B cell (primary cell): ENCODE measurements at regions not wholly inside any gene's neighbourhood (a gene's known extent, or its start where the extent isn't known, plus 50 kb on each side); places are given as distances from the start of the nearest gene placed in this dataset.

Experiments
- ATAC-seq: fragments of 200-7000 bp; cut with Tn5 transposase; one replicate; pipeline ENCODE4 v1.10.0; 2021; ENCODE audit warnings: low read depth, mild to moderate bottlenecking, moderate number of reproducible peaks, moderate library complexity
- CTCF ChIA-PET: fragments of 350-600 bp; sonication (Branson Sonifier 250); formaldehyde crosslinking; loops from one replicate; lab custom pipeline; 2021; ENCODE audit warnings: antibody characterized with exemption, inconsistent platforms; lab: Charles Lee
- POLR2A ChIA-PET: fragments of 350-600 bp; sonication (Branson Sonifier 250); formaldehyde crosslinking; loops from one replicate; lab custom pipeline; 2021; ENCODE audit warnings: antibody characterized with exemption; lab: Charles Lee
- DNase-seq: peaks from one replicate; pipeline ENCODE4 v3.0.0; 2013
- H2AFZ ChIP-seq: 2 replicates; pipeline ENCODE4 v1.6.1; 2012; ENCODE audit warnings: mild to moderate bottlenecking, low read depth, low read length; ENCODE audit not compliant: insufficient read depth, poor library complexity, severe bottlenecking
- H3K27ac ChIP-seq, 2 donors: 1 replicate in 1 of 2; 2 replicates in 1 of 2; pipeline ENCODE4 v1.5.1; 2012 to 2013; ENCODE audit warnings: low read length in 2 of 2, mild to moderate bottlenecking in 2 of 2, moderate library complexity in 1 of 2
- H3K27me3 ChIP-seq, 4 experiments: fragments of 200-600 bp in 1 of 4; sonication (generic) in 1 of 4; replicated peaks in 1 of 4; 1 replicate in 2 of 4; 2 replicates in 2 of 4; pipeline versions ENCODE4 v1.6.1 to v1.7.0; 2013 to 2016; ENCODE audit warnings: low read length in 3 of 4, mild to moderate bottlenecking in 2 of 4, mixed read lengths in 1 of 4, moderate library complexity in 1 of 4; ENCODE audit not compliant: insufficient read depth in 4 of 4, control insufficient read depth in 3 of 4; ENCODE audit errors: control extremely low read depth in 1 of 4
- H3K36me3 ChIP-seq, 2 experiments: replicated peaks in 1 of 2; 1 replicate in 1 of 2; 2 replicates in 1 of 2; pipeline versions ENCODE4 v1.6.1 to v1.7.1; 2013; ENCODE audit warnings: low read length in 1 of 2; ENCODE audit not compliant: insufficient read depth in 2 of 2, control insufficient read depth in 1 of 2; ENCODE audit errors: control extremely low read depth in 1 of 2, extremely low read depth in 1 of 2
- H3K4me1 ChIP-seq, 2 donors: fragments of 200-600 bp in 1 of 2; sonication (generic) in 1 of 2; 1 replicate in 1 of 2; 2 replicates in 1 of 2; pipeline versions ENCODE4 v1.5.1 to v1.6.1; 2013 to 2017; ENCODE audit warnings: low read length in 2 of 2; ENCODE audit not compliant: control insufficient read depth in 2 of 2, insufficient read depth in 2 of 2
- H3K4me2 ChIP-seq: replicated peaks from 2 replicates; pipeline ENCODE3; 2012; ENCODE audit warnings: mild to moderate bottlenecking, low read depth, low read length; ENCODE audit not compliant: poor library complexity, severe bottlenecking
- H3K4me3 ChIP-seq, 5 experiments: fragments of 200-600 bp in 1 of 5; sonication (generic) in 1 of 5; 1 replicate in 3 of 5; 2 replicates in 2 of 5; pipeline versions ENCODE4 v1.5.1 to v1.7.0; 2011 to 2016; ENCODE audit warnings: low read length in 4 of 5, mild to moderate bottlenecking in 4 of 5, low read depth in 2 of 5, control low read depth in 1 of 5, moderate library complexity in 1 of 5; ENCODE audit not compliant: insufficient read depth in 1 of 5; ENCODE audit errors: control extremely low read depth in 1 of 5, extremely low read depth in 1 of 5
- H3K79me2 ChIP-seq: fragments of 200-600 bp; sonication (generic); one replicate; pipeline ENCODE4 v1.6.0; 2016; ENCODE audit warnings: low read length; ENCODE audit not compliant: control insufficient read depth, insufficient read depth
- H3K9ac ChIP-seq: fragments of 200-600 bp; sonication (generic); 2 replicates; pipeline ENCODE4 v1.6.1; 2017; ENCODE audit warnings: mild to moderate bottlenecking, low read length, moderate library complexity
- H3K9me3 ChIP-seq, 3 donors: one replicate each; pipeline versions ENCODE4 v1.6.1 to v1.7.1; 2013; ENCODE audit warnings: low read length in 2 of 3; ENCODE audit not compliant: control insufficient read depth in 2 of 3, insufficient read depth in 1 of 3; ENCODE audit errors: control extremely low read depth in 1 of 3
- H4K20me1 ChIP-seq: 2 replicates; pipeline ENCODE4 v1.6.0; 2012; ENCODE audit warnings: mild to moderate bottlenecking, low read length; ENCODE audit not compliant: insufficient read depth, control insufficient read depth, poor library complexity, severe bottlenecking
- H3K27ac Mint-ChIP-seq: one replicate; pipeline ENCODE4 v1.8.0; 2021; ENCODE audit warnings: mixed read lengths
- H3K27me3 Mint-ChIP-seq: one replicate; pipeline ENCODE4 v1.8.0; 2021; ENCODE audit warnings: mixed read lengths
- H3K4me1 Mint-ChIP-seq: one replicate; pipeline ENCODE4 v1.8.0; 2021; ENCODE audit warnings: mixed read lengths
- H3K4me3 Mint-ChIP-seq: one replicate; pipeline ENCODE4 v1.8.0; 2021; ENCODE audit warnings: mixed read lengths
- H3K9me3 Mint-ChIP-seq: one replicate; pipeline ENCODE4 v1.8.0; 2022; ENCODE audit warnings: mixed read lengths; ENCODE audit not compliant: insufficient read depth
- CTCF ChIP-seq: fragments of 200-600 bp; IDR thresholded peaks from one replicate; pipeline ENCODE4 v1.8.0; 2022; ENCODE audit warnings: antibody characterized with exemption, mild to moderate bottlenecking
- EZH2 ChIP-seq: IDR thresholded peaks from 2 replicates; pipeline ENCODE4 v1.6.1; 2012; ENCODE audit warnings: borderline replicate concordance, low read depth, mild to moderate bottlenecking, moderate library complexity, low read length; ENCODE audit not compliant: insufficient read depth, poor library complexity, severe bottlenecking
- WGBS: methylation state at CpG from one replicate; pipeline ENCODE4 v1.1.5; 2013; ENCODE audit warnings: missing lambda C conversion rate; ENCODE audit not compliant: insufficient coverage; 5-methylcytosine and 5-hydroxymethylcytosine counted together
- intact Hi-C: fragments of 100-400 bp; cut with micrococcal nuclease; formaldehyde crosslinking; loops from one replicate; pipeline ENCODE4 v1.10.0; 2022

GRCh38 chr3:115502128-115502527 is 121.2 kb upstream of the GAP43 start:
- no peak for DNase-seq
- no peak overlapping the region for H3K9ac ChIP-seq
- H4K20me1 ChIP-seq: no peaks in the 10 kb centered on the region
- no peaks in the 10 kb centered on the region for H3K27me3 ChIP-seq
- no peaks in the 10 kb centered on the region for H3K4me1 Mint-ChIP-seq
- no peak overlapping the region for H3K4me3 Mint-ChIP-seq
- peaks cover 6% of the 10 kb centered on the region for H3K9me3 Mint-ChIP-seq
- H3K27me3 Mint-ChIP-seq: peaks cover 14% of the 10 kb centered on the region
- H3K79me2 ChIP-seq: no peaks in the 10 kb centered on the region
- CTCF ChIA-PET: no interaction called here
- intact Hi-C loops: no loop called here
- H3K27ac ChIP-seq: no peak overlapping the region
- no peaks in the 10 kb centered on the region for H3K36me3 ChIP-seq
- H3K4me2 ChIP-seq: no peak overlapping the region
- no peak overlapping the region for H3K27ac Mint-ChIP-seq
- H3K9me3 ChIP-seq: peaks cover 0 to 8% (median 0%) of the 10 kb centered on the region in 3 donors
- H3K4me3 ChIP-seq: no peak overlapping the region
- no peaks in the 10 kb centered on the region for H3K4me1 ChIP-seq
- TF ChIP-seq CTCF (no peak), EZH2 (no peak)
- H2AFZ ChIP-seq: no peak overlapping the region
- no peak for ATAC-seq
- WGBS: 96% methylated on average over 2 of the region's 4 CpGs
- POLR2A ChIA-PET: no interaction called here

GRCh38 chr3:115503394-115503793 is 119.9 kb upstream of the GAP43 start:
- peaks cover 6% of the 10 kb centered on the region for H3K9me3 Mint-ChIP-seq
- no peak overlapping the region for H3K4me3 ChIP-seq
- WGBS: no CpG with 5 or more reads among the region's 2 CpGs
- no peak overlapping the region for H3K27ac ChIP-seq
- no peaks in the 10 kb centered on the region for H3K4me1 Mint-ChIP-seq
- H3K9ac ChIP-seq: no peak overlapping the region
- H3K9me3 ChIP-seq: peaks cover 0 to 8% (median 0%) of the 10 kb centered on the region in 3 donors
- H3K27me3 ChIP-seq: no peaks in the 10 kb centered on the region
- H3K4me1 ChIP-seq: no peaks in the 10 kb centered on the region
- H3K4me2 ChIP-seq: no peak overlapping the region
- DNase-seq (no peak), ATAC-seq (no peak)
- ChIA-PET POLR2A (no interaction called here), CTCF (no interaction called here)
- intact Hi-C loops: no loop called here
- peaks cover 11% of the 10 kb centered on the region for H3K27me3 Mint-ChIP-seq
- H2AFZ ChIP-seq: no peak overlapping the region
- H3K79me2 ChIP-seq: no peaks in the 10 kb centered on the region
- no peaks in the 10 kb centered on the region for H4K20me1 ChIP-seq
- H3K27ac Mint-ChIP-seq: no peak overlapping the region
- no peak overlapping the region for H3K4me3 Mint-ChIP-seq
- no peak for TF ChIP-seq EZH2
- TF ChIP-seq CTCF: no peak
- H3K36me3 ChIP-seq: no peaks in the 10 kb centered on the region
